Loucy (cell line): ENCODE measurements at regions not wholly inside any gene's neighbourhood (a gene's known extent, or its start where the extent isn't known, plus 50 kb on each side); places are given as distances from the start of the nearest gene placed in this dataset.

ENCODE experiments used
- H2AFZ ChIP-seq: fragments of 200-600 bp; sonication (generic); 2 replicates; pipeline ENCODE4 v1.6.0; 2016; ENCODE audit warnings: antibody characterized with exemption, mild to moderate bottlenecking, low read length, moderate library complexity
- H3F3A ChIP-seq: fragments of 200-600 bp; 2 replicates; pipeline ENCODE4 v1.6.0; 2016; ENCODE audit warnings: antibody characterized with exemption, low read depth, mild to moderate bottlenecking
- H3K27me3 ChIP-seq: fragments of 200-600 bp; sonication (generic); 2 replicates; pipeline ENCODE4 v1.6.1; 2014; ENCODE audit warnings: low read length, mild to moderate bottlenecking; ENCODE audit not compliant: insufficient read depth, poor library complexity, severe bottlenecking
- H3K36me3 ChIP-seq: fragments of 200-600 bp; sonication (generic); 2 replicates; pipeline ENCODE4 v1.6.1; 2016; ENCODE audit warnings: low read length; ENCODE audit not compliant: insufficient read depth
- H3K4me1 ChIP-seq: fragments of 200-600 bp; sonication (generic); 2 replicates; pipeline ENCODE4 v1.5.1; 2014; ENCODE audit warnings: low read length, mild to moderate bottlenecking; ENCODE audit not compliant: insufficient read depth, poor library complexity, severe bottlenecking
- H3K4me2 ChIP-seq: fragments of 200-600 bp; sonication (generic); 2 replicates; pipeline ENCODE4 v1.6.0; 2014; ENCODE audit warnings: antibody characterized with exemption, low read length, low read depth, mild to moderate bottlenecking; ENCODE audit not compliant: poor library complexity, severe bottlenecking
- H3K4me3 ChIP-seq: fragments of 200-600 bp; sonication (generic); 2 replicates; pipeline ENCODE4 v1.5.1; 2014; ENCODE audit warnings: low read length, mild to moderate bottlenecking, mixed read lengths; ENCODE audit not compliant: poor library complexity, severe bottlenecking
- H3K79me2 ChIP-seq: fragments of 200-600 bp; sonication (generic); 2 replicates; pipeline ENCODE4 v1.6.1; 2014; ENCODE audit warnings: low read length; ENCODE audit not compliant: insufficient read depth
- H3K9ac ChIP-seq: fragments of 200-600 bp; sonication (generic); 2 replicates; pipeline ENCODE4 v1.6.0; 2014; ENCODE audit warnings: mild to moderate bottlenecking, low read depth, low read length, moderate library complexity; ENCODE audit not compliant: poor library complexity, severe bottlenecking
- H3K9me2 ChIP-seq: fragments of 200-600 bp; sonication (generic); replicated peaks from 2 replicates; pipeline ENCODE4 v1.6.1; 2016; ENCODE audit warnings: low read depth, low read length, mixed read lengths
- H3K9me3 ChIP-seq: fragments of 200-600 bp; sonication (generic); 2 replicates; pipeline ENCODE4 v1.6.1; 2014; ENCODE audit warnings: mild to moderate bottlenecking, antibody characterized with exemption, low read length, low read depth; ENCODE audit not compliant: insufficient read depth
- H4K20me1 ChIP-seq: fragments of 200-600 bp; sonication (generic); 2 replicates; pipeline ENCODE4 v1.6.0; 2014; ENCODE audit warnings: antibody characterized with exemption, low read length, mild to moderate bottlenecking; ENCODE audit not compliant: insufficient read depth, poor library complexity, severe bottlenecking
- EZH2phosphoT487 ChIP-seq: fragments of 200-600 bp; IDR thresholded peaks from 2 replicates; pipeline ENCODE4 v1.6.1; 2018; ENCODE audit warnings: antibody characterized with exemption, mild to moderate bottlenecking, moderate library complexity, borderline replicate concordance
- TF ChIP-seq, protein P1 (sequence below): fragments of 200-600 bp; sonication (generic); conservative IDR thresholded peaks from 2 replicates; pipeline ENCODE4 v1.5.1; 2014; ENCODE audit warnings: mild to moderate bottlenecking, antibody characterized with exemption, low read length

DNA sequence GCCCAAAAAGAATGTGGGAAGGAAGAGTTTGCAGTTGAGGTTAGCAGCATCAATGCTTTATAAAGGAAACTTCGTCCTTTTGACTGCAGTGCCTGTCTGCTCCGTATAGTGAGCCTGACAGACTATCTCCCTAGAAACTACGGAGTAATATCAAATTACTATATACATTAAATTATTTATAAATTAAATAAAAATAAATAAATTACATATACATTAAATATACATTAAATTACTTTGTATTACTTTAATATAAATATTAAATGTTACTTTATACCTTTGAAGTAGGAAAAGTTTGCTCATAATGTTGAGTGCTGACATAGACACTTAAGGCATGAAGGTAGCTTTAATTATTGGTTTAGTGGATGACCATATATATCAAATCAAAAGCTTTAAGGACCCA is 165.2 kb downstream of the IL15 start:
- Histone ChIP-seq H3K9me3 (no peaks in the 10 kb centered on the region), H3K9ac (no peak overlapping the region), H3F3A (no peaks in the 10 kb centered on the region), H3K9me2 (no peaks in the 10 kb centered on the region), H3K4me1 (no peaks in the 10 kb centered on the region), H2AFZ (no peak overlapping the region), H3K27me3 (no peaks in the 10 kb centered on the region), H3K4me3 (no peak overlapping the region), H3K36me3 (no peaks in the 10 kb centered on the region), H3K4me2 (no peak overlapping the region), H4K20me1 (no peaks in the 10 kb centered on the region), H3K79me2 (no peaks in the 10 kb centered on the region)
- TF ChIP-seq, protein P1, sequence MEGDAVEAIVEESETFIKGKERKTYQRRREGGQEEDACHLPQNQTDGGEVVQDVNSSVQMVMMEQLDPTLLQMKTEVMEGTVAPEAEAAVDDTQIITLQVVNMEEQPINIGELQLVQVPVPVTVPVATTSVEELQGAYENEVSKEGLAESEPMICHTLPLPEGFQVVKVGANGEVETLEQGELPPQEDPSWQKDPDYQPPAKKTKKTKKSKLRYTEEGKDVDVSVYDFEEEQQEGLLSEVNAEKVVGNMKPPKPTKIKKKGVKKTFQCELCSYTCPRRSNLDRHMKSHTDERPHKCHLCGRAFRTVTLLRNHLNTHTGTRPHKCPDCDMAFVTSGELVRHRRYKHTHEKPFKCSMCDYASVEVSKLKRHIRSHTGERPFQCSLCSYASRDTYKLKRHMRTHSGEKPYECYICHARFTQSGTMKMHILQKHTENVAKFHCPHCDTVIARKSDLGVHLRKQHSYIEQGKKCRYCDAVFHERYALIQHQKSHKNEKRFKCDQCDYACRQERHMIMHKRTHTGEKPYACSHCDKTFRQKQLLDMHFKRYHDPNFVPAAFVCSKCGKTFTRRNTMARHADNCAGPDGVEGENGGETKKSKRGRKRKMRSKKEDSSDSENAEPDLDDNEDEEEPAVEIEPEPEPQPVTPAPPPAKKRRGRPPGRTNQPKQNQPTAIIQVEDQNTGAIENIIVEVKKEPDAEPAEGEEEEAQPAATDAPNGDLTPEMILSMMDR, result no peak
- TF ChIP-seq EZH2phosphoT487, result no peak

DNA sequence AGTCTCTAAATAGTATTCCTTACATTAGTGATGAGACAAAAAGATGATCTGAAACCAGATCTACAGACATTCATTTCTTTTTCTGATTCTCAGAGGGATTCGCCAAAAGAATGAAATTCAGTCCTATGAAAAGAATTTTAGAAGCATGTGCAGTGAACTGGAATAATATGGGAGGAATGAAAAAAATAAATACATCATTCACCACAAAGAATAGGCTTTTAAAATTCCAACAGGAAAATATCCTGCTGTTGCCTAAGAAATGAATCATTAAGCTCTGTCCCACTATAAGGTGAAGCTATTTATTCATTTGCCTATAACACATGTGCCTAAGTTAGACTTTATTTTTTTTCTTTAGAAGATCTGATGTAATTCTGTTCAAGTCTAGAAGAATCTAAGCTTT is 165.9 kb downstream of the IL15 start:
- TF ChIP-seq, protein P1, result no peak
- TF ChIP-seq EZH2phosphoT487, result no peak
- Histone ChIP-seq H3K9me2 (no peaks in the 10 kb centered on the region), H3K27me3 (no peaks in the 10 kb centered on the region), H3K4me3 (no peak overlapping the region), H3K36me3 (no peaks in the 10 kb centered on the region), H4K20me1 (no peaks in the 10 kb centered on the region), H3K4me1 (no peaks in the 10 kb centered on the region), H3K9me3 (no peaks in the 10 kb centered on the region), H3K79me2 (no peaks in the 10 kb centered on the region), H3K4me2 (no peak overlapping the region), H3K9ac (no peak overlapping the region), H3F3A (no peaks in the 10 kb centered on the region), H2AFZ (no peak overlapping the region)

DNA sequence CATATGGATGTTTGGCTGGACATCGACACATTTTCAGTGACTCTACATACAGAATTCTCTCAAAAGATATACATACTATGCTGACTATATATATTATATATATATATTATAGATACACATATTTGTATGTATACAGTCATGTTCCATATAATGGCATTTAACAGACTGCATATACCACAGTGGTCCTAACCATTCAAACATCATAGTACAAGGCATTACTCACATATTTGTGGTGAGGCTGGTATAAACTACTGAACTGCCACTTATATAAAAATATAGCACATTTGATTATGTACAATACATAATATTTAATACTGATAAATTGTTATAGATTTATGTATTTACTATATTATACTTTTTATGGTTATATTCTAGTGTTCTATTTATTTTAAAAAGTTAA is 168.5 kb downstream of the IL15 start:
- Histone ChIP-seq H3K4me1 (no peaks in the 10 kb centered on the region), H3K36me3 (no peaks in the 10 kb centered on the region), H4K20me1 (no peaks in the 10 kb centered on the region), H3K9me3 (no peaks in the 10 kb centered on the region), H3K9me2 (no peaks in the 10 kb centered on the region), H3K4me3 (no peak overlapping the region), H3K27me3 (no peaks in the 10 kb centered on the region), H3K79me2 (no peaks in the 10 kb centered on the region), H3K9ac (no peak overlapping the region), H3F3A (no peaks in the 10 kb centered on the region), H2AFZ (no peak overlapping the region), H3K4me2 (no peak overlapping the region)
- TF ChIP-seq, protein P1, result no peak
- TF ChIP-seq EZH2phosphoT487, result no peak
